Activated gamma-delta T cell treated with Interleukin-2 at 50 U/mL for 16 hours (primary cell): ENCODE measurements at regions not wholly inside any gene's neighbourhood (a gene's known extent, or its start where the extent isn't known, plus 50 kb on each side); places are given as distances from the start of the nearest gene placed in this dataset.

ENCODE experiments used
- DNase-seq: peaks from one replicate; pipeline ENCODE4 v3.0.0-alpha.2; 2020

DNA sequence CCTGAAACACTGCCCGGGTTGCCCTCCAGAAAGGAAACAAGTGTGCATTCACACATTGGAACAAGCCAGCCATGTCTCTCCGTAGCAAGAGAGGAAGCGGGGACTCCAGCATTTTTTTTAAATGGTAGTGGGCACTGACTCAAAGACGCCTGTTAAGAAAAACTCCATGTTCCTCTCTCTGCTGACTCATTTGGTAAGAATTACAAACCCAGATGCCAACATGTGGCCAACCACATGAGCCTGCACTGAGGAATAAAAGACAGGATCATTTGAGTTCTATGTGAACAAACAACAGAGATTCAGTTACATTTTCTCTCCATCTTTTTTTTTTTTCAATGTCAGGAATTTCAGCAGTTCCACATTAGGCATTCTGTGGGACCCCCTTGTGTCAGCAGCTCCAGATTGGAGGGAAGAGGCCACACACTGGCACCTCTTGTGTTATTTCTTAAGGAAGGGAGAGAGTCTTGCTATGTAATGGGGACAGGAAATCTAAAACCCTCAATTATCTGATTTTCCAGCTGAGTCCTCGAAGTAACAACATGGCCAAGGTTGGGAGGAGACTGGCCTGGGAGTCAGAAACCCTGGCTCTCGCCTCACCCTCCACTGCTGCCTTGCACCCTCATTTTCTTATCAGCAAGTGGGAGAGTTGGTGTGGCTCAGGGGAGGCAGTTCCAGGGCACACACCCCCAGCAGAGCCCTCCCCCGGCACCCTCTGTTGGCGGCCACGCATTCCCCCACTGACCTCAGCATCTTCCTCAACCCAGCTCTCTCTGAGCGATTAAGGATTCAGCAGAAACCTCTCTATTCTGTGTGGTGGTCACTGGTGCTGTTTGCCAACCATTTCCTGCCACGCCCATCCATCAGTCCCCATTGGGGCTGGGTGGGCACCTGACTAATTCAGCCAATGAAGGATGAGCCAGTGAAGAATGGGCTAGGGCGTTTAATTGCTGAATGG, 173.0 kb downstream of the FOXL1 start:
- no peak for DNase-seq

DNA sequence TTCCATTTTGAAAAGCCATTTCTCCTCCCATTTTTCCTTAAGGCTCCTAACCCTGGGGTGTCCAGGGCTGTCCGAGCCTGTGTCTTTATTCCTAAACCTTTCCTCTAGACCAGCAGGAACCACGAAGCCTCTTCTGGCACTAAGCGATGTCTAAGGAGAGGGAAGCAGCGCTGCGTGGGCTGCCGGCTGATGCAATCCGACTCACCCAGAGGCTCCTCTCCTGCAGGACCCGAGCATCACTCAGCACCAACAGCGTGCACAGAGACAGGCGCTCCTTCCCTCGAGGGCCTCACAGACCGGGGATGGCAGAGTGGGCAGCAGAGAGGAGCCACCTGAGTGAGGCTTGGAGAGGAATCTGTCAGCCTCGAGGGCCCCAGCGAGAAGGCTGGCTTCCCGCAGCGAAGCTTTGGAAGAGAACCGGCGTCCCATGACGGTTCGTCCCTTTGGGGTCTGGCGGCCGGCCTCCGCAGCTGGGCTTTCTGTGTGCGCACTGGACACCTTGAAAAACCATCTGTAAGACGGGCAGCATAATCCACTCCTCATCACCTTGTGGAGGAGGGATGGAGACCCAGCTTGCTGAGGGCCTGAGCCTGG, 174.3 kb downstream of the FOXL1 start:
- no peak for DNase-seq

DNA sequence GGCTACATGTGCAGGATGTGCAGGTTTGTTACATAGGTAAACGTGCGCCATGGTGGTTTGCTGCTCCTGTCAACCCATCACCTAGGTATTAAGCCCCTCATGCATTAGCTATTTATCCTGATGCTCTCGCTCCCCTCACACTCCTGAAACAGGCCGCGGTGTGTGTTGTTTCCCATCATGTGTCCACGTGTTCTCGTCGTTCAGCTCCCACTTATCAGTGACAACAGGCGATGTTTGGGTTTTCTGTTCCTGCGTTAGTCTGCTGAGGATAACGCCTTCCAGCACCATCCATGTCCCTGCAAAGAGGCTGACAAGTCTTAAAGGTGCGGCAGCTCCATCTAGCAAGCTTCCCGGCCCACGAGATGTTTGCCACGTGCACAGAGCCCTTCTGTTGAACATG, 175.1 kb downstream of the FOXL1 start:
- DNase-seq, result no peak

DNA sequence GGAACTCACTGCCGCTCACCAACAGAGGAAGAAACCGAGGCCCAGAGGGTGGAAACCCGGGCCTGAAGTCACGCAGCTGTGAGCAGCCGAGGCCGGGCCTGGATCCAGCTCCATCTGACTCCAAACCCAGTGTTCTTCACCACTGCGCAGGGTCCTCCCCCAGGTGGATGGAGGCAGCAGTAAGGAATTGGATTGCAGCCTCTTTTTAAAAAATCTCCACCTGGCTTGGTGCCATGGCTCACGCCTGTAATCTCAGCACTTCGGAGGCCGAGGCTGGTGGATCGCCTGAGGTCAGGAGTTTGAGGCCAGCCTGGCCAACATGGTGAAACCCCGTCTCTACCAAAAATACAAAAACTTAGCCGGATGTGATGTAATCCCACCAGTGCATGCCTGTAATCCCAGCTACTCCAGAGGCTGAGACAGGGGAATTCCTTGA, 177.2 kb downstream of the FOXL1 start:
- no peak for DNase-seq

DNA sequence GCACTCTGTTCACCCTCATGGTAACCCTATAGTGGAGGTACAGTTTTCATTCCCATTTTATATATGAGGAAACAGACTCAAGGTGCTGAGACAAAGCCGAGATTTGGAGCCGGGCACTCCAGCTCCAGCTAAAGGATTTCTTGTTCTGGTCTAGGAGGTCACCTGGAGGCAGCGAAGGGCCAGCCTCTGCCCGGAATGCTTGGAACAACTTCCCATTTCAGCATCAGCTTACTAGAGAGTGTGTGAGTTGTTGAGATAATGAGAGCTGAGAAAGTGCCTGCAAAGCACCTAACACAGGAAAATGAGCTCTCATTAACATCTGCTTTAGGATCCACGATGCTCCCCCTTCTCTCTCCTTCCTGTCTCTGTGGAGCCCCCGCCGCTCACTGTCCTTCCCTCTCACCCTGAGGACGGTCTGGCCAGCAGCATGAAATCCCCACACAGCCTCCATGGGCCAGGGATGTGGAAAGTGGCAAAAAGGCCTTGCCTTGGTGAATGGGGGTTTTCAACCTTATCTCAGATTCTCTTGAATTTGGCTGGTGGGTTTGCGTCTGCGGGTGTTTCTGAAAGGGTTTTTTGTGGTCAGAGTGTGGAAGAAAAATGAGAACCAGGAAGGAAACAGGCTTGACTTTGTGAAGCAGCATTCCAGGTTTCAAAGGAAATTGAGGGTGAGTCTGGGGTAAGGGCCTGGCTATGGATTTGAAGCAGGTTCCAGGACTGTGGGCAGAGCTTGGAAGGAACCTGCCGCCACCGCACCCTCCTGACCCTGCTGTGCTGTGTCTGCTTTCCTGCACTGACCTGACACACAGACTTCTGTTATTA, 178.7 kb downstream of the FOXL1 start:
- DNase-seq, result no peak

DNA sequence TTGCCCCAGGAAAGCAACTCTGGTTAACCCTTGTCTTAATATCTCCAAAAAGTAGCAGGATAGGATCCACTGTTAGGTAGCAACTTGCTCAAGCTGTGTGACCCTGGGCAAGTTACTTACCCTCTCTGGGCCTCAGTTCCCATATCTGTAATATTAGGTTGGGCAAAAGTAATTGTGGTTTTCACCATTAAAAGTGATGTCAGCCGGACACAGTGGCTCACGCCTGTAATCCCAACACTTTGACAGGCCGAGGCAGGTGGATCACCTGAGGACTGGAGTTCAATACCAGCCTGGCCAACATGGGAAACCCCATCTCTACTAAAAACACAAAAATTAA, 179.3 kb downstream of the FOXL1 start:
- no peak for DNase-seq

DNA sequence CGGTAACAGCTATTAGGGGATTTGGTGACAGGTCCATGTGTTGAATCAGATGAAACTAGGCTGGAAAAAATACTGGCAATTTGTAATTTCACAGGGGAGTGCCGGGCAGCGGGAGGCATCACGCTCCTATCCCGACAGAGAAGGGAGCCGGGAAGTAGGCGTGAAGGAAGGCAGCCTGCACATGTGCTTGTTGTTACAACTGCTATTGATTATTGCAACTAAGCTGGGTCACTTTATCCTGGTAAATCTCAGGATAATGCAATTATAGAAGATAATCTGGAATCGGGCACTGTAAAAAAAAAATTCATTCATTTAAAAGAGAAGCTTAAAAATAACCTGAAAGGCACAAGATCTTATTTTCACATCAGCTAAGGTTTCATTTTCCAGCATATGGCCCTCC, 180.6 kb downstream of the FOXL1 start:
- no peak for DNase-seq

DNA sequence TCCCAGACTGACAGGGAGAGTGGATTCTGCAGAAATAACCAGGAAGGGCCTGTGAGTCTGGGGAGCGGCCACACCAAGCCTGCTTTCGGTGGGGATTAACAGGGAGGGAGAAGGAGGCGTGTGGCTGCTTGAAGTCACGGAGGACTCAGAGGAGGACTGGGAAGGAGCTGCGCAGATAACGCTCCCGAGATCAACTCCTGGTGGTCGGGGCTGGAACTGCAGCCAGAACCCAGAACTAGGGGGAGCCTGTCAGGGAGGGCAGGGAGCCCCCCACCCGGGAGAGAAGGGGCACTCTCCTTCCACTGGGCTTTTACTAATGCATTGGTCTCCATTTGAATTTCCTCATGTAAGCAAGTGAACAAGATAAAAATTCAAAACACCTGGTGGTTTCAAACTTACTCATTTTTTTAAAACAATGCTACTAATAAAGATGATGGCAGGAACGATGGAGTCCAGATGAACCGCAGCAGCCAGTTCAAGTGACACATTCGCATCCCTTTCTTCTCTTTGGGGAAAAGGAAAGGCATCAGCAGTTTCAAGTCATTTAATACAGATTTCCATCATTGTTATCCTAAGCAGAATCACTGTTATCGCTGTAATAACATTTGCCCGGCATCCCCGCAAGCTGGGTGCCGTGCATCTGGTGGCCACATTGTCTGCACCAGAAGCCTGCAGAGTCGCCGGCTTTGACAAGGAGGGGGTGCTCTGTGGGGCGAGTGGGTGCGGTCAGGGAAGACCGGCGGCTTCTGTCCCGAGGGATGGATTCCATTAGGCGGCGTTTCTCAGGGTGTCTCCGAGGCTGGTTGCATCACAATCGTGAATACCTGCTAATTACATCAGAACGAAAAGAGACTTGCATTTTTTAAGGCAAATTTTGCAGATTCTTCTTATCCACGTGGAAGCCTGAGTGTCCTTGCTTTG, 183.0 kb downstream of the FOXL1 start:
- peak; percentile 16 for DNase-seq

DNA sequence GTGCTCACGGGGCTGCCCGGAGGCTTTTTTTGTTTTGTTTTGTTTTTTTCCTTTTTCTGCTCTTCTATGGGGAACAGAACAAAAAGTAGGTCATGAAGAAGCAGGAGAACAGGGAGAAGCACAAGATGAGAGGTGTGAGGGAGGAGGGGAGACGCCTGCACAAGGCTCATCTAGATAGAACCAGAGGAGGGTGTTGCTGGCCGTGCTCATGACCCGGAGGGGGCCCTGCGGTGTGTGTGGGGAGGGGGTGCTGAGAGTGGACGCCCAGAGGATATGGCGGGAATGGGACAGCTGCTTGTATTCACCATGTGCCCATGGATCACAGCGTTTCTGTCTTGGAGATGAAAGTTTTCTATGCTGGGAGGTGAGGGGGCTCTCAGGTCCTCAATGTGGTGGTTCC, 183.7 kb downstream of the FOXL1 start:
- no peak for DNase-seq

DNA sequence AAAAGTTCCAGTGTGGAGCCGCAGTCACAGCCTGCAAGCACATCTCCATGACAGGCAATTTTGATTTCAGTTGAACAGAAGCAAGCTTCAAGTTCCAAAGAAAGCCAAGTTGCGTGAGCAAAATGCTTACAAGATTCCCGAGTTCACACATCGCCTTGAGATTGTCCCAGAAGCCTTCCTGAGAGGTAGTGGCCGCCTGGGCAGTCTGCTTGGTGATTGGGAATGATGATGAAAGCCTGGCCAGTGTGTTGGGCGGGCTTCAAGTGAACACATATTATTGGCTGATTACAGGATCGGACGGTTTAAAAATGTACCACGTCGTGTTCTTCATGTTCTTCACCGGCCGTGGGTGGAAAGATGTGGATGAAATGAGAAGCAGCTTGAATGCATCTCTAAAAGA, 185.5 kb downstream of the FOXL1 start:
- DNase-seq, result no peak

DNA sequence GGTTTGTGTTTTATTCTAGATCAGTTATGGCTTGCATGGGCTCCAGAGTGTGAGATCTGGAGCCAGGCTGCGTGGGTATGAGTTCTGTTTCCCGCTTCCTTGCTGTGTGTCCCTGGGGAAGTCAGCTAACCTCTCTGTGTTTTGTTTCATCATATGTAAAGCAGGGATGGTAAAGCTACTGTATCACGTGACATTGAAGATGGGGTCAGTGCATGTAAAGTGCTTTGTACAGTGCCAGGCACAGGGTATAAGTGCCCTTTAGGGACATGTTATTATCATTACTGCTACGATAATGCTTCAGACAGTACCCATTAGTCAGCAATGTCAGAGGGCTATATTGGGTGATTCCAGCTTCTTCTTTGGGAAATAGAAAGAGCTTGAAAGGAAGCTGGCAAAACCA, 186.2 kb downstream of the FOXL1 start:
- DNase-seq, result no peak

DNA sequence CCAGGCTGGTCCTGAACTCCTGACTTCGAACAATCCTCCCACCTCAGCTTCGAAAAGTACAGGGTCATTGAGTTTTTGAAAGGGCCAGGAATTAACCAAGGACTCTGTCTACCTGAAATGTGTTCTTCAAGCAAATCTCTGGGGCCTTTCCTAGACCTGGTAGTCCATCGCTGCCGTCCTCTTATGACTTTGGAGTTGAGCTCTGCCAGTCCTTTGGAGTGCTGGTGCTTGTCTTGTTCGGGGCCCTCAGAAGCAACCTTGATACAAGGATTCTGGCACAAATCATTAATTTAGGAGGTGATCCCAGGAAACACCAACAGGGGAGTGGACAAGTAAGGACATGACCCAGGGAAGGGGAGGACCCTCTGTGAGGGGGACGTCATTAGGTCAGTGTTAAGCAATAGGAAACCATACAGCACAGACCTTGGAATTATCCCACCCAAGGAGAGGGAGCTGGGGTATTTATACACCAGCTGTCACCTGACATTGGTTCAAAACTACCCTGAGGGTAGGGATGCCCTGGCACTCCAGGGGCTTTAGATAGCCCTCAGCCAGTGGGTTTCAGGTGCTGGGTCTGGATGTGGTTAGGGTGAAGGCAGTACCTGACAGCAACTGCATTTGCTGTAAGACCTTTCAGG, 187.2 kb downstream of the FOXL1 start:
- DNase-seq, result no peak

DNA sequence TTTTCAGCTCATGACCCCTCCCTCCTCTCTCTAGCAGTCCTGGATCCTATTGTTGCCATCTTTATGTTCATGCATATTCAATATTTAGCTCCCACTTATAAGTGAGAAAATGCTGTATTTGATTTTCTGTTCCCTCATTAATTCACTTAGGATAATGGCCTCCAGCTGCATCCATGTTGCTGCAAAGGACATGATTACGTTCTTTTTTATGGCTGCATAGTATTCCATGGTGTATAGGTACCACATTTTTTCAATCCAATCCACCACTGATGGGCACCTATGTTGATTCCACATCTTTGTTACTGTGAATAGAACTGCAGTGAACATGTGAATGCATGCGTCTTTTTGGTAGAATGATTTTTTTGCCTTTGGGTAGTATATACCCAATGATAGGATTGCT, 188.4 kb downstream of the FOXL1 start:
- DNase-seq, result no peak

DNA sequence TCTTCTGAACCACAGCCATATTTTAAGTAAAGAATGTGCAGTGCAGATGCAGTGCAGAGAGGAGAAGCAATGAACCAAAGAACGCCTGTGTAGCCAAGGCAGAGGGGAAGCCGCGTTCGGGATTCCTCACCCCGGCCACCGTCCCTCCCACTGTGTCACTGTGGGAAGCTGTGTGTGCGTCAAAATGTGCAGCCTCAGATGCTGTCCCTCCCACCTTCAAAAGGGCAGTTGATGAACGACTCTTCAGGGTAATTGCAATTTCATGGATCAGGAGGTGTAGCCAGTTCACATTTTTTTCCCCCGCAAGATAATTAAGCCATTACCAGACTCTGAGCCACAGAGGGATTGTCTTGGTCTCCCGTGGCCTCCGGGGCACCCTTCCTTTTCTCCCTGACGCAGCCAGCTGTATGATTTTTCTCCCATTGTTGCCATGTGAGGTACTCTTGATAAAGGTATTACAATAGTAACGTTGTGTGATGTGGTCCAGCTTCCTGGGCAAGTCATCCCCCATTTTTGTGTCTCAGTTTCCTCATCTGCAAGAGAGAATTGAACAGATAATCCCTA, 190.0 kb downstream of the FOXL1 start:
- no peak for DNase-seq

DNA sequence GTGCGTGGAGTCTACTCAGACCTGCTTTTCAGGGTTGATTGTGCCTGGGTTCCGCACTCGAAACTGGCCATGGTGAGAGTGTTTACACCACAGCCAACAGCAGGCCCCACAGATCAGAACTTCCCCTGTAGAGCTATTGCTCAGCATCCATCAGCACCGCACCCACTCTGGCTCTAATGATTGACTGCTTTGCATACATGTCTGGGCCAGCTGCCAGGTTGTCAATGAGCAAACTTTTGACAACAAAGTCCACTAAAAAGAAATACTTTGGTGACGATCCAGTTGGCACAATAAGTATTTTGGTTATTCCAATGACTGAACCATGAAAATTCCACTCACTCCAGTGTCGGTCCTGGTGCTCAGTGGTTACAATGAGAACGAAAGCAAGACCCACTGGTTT, 190.7 kb downstream of the FOXL1 start:
- DNase-seq, result no peak

DNA sequence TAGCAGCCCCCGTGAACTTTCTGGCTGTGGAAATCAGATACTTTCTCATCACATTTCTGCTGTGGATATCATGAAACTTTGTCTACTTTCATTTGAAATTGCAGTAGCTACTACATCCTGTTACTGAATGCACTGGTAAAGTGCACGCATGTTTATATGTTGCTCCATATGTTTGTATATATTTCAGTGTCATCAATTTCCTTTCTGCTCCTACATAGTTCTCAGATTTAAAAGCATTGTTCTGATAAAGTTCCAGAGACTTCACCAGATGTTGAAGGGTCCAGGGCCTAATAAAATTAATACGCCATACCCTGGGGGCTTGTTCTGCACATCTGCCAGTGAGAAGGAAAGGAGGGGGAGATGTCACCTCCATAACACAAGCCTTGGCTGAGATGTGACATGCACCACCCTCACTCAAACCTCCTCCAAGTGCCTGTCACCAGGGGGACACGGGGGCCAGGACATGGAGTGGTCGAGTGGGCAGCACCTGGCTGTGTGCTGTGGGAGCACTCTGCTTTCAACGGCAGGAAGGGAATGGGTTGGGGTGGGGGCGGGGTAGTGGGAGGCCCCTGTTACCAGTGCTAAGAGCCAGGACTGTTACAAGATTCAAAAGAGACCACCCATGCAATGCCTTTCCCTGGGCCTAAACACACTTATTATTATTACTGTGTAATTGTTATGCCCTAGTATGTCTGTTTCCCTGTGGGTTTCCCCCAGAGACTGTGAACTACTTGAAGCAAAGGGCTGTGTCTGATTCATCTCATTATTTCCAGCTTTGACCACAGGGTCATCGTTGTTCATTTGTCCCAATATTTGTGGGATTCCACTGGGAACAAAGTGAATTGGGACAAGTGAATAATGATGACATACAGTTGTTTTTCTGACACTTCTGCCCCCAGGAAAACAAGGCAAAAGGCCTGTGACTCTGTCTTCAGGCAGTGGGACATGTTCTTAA, 193.4 kb downstream of the FOXL1 start:
- no peak for DNase-seq

DNA sequence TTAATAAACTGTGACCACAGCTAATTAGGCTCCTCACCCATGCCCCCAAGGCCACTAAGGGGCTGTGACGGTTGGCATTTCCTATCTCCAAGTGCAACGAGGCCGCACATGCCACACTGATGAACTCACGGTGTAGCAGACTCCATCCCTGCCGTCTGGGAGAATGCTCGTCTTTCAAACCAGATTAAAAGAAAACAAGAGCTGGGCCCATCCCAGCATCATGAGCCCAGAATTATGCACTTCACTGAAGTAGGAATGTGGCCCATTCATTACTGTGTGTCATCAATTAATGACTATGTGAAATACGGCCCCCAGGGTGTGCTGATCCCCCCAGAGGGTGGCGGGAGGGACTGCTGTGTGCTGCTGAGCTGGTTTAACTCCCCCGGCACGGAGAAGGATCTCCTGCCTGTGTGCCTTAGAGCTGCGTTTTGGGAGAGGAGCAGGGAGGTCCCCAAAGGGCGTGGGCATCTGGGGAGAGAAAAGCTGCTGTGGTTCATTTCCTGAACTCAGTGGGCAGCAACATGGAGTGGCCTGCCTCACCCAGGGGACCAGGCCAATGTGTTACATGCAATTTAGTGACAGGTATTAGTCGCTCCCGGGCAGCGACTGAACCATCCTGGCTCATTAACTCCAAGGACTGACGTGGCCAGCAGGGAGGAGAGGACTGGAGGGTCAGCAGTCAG, 194.5 kb downstream of the FOXL1 start:
- no peak for DNase-seq

DNA sequence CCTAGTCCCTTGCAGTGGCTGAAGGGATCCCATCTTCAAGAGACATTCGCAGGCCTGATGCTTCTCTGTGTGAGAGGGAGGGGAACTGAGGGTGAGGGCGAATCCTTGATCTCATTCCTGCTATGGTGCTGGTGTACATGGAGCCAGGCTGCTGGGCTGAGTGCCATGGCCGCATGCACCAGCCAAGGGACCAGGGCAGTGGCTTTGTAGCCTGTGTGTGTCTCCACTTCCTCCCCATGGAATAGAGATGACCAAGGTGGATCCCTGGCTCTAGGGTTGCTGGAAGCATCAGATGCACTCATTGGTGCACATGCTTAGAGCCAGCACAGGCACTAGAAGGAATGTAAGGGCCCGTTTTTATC, 195.0 kb downstream of the FOXL1 start:
- DNase-seq, result no peak

DNA sequence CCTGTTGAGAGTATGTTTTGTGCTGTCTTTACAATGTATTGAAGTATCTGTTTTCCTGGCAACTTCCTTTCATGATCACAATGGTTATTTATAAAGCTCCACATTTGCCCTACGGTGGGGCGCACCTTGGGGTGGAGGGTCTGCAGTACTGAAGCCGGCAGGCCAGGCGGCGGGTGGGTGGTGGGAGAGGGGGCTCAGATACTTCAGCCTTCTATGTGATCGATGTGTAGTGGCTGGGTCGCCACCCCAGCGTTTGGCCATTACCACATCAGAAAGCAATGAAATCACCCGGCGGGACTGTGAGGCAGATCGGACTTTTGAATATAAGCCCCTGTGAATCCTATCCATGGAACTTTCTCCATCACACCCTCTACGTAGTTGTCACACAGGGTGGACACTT, 196.6 kb downstream of the FOXL1 start:
- no peak for DNase-seq

DNA sequence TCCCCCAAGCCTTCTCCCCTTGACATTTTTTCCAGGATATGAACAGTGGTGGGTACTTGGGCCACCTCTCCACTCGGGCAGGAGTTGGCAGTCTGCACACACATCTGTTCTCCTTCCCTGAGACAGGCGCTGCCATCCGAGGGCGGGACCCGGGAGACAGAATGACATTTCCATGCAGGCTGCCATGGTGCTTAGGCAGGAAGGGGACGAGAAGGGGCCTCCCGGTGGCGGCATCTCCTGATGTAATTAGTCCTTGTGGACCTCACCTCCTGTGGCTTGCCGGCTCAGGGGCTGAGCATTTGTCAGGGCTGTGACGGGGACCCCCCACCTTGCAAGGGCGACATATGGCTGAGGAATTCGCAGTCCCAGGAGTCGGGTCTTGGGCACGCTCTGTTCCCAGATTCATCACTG, 197.2 kb downstream of the FOXL1 start:
- DNase-seq, result no peak
